Prostate gland (tissue), 2 donors: ENCODE measurements at regions not wholly inside any gene's neighbourhood (a gene's known extent, or its start where the extent isn't known, plus 50 kb on each side); places are given as distances from the start of the nearest gene placed in this dataset.
"Not testable (repeated sequence)": the region's sequence is repeated elsewhere in the genome, so short reads cannot be mapped to it uniquely, and the experiment has no call there.

Experiments used
- DNase-seq: peaks from one replicate; pipeline ENCODE4 v3.0.0-alpha.2; 2019; ENCODE audit warnings: low spot score
- H3K27ac ChIP-seq, 2 donors: fragments of 200-600 bp; sonication (generic); 2 replicates each; pipeline ENCODE4 v1.5.1; 2017 to 2019
- H3K27me3 ChIP-seq: fragments of 200-600 bp; sonication (generic); replicated peaks from 2 replicates; pipeline ENCODE4 v1.5.1; 2019; ENCODE audit not compliant: insufficient read depth
- H3K36me3 ChIP-seq, 2 donors: fragments of 200-600 bp; sonication (generic); 1 replicate in 1 of 2; 2 replicates in 1 of 2; pipeline versions ENCODE4 v1.5.1 to v1.8.1; 2017 to 2019
- H3K4me1 ChIP-seq: fragments of 200-600 bp; sonication (generic); replicated peaks from 2 replicates; pipeline ENCODE4 v1.5.1; 2019
- H3K4me3 ChIP-seq, 2 donors: fragments of 200-600 bp; sonication (generic); 2 replicates each; pipeline ENCODE4 v1.5.1; 2017 to 2019
- H3K9me3 ChIP-seq: fragments of 200-600 bp; sonication (generic); 2 replicates; pipeline ENCODE4 v1.5.1; 2017
- CTCF ChIP-seq, 4 experiments: fragments of 200-600 bp in 2 of 4; fragments of 450-650 bp in 2 of 4; sonication (generic) in 2 of 4; IDR thresholded peaks; 1 replicate in 3 of 4; 2 replicates in 1 of 4; pipeline ENCODE4 v1.5.1; 2016 to 2019; ENCODE audit warnings: antibody characterized with exemption in 4 of 4, mild to moderate bottlenecking in 2 of 4, moderate library complexity in 2 of 4
- POLR2A ChIP-seq: fragments of 450-650 bp; IDR thresholded peaks from one replicate; pipeline ENCODE4 v1.6.1; 2016; ENCODE audit warnings: antibody characterized with exemption, mild to moderate bottlenecking
- POLR2AphosphoS5 ChIP-seq: sonication (generic); formaldehyde crosslinking; IDR thresholded peaks from one replicate; pipeline ENCODE4 v1.6.1; 2017; ENCODE audit warnings: antibody characterized with exemption
- WGBS: methylation state at CpG from one replicate; pipeline ENCODE4 v1.1.5; 2018; 5-methylcytosine and 5-hydroxymethylcytosine counted together
- intact Hi-C: fragments of 100-400 bp; cut with DNase I; formaldehyde crosslinking; loops from one replicate; pipeline ENCODE4 v1.14.2; 2022

- no peak overlapping the region for H3K27ac ChIP-seq
- 88% methylated on average over 3 of the region's 3 CpGs for WGBS
- H3K4me1 ChIP-seq: no peaks in the 10 kb centered on the region
- no peaks in the 10 kb centered on the region for H3K9me3 ChIP-seq
- intact Hi-C loops: no loop called here
- no peak for DNase-seq
- no peak overlapping the region for H3K4me3 ChIP-seq
- H3K27me3 ChIP-seq: no peaks in the 10 kb centered on the region
- no peak for TF ChIP-seq CTCF (IDR thresholded peaks at IDR 0.05)
- TF ChIP-seq POLR2AphosphoS5: no peak
- H3K36me3 ChIP-seq: no peaks in the 10 kb centered on the region
These were observed 393.7 kb upstream of the MBL2 start for GRCh38 chr10:53166325-53166724.

GRCh38 chr10:53162856-53163255 is 390.3 kb upstream of the MBL2 start:
- no peak for DNase-seq
- H3K27ac ChIP-seq: no peak overlapping the region
- intact Hi-C loops: no loop called here
- no peak overlapping the region for H3K4me3 ChIP-seq
- no peaks in the 10 kb centered on the region for H3K9me3 ChIP-seq
- 43% methylated on average over 3 of the region's 3 CpGs for WGBS
- no peaks in the 10 kb centered on the region for H3K4me1 ChIP-seq
- no peaks in the 10 kb centered on the region for H3K27me3 ChIP-seq
- no peaks in the 10 kb centered on the region for H3K36me3 ChIP-seq
- TF ChIP-seq POLR2AphosphoS5 (no peak), CTCF (IDR thresholded peaks at IDR 0.05) (no peak), POLR2A (no peak)

- H3K4me3 ChIP-seq: no peak overlapping the region
- H3K4me1 ChIP-seq: no peaks in the 10 kb centered on the region
- no peak for TF ChIP-seq CTCF (IDR thresholded peaks at IDR 0.05)
- TF ChIP-seq POLR2AphosphoS5: no peak
- no peak for TF ChIP-seq POLR2A
- no peaks in the 10 kb centered on the region for H3K36me3 ChIP-seq
- H3K27me3 ChIP-seq: no peaks in the 10 kb centered on the region
- intact Hi-C loops: no loop called here
- H3K9me3 ChIP-seq: no peaks in the 10 kb centered on the region
- DNase-seq: no peak
- no peak overlapping the region for H3K27ac ChIP-seq
These were observed 388.6 kb upstream of the MBL2 start for GRCh38 chr10:53161231-53161630.

- H3K36me3 ChIP-seq, H3K27ac ChIP-seq, H3K4me3 ChIP-seq, H3K27me3 ChIP-seq, intact Hi-C loops, H3K4me1 ChIP-seq, DNase-seq, H3K9me3 ChIP-seq: not testable (repeated sequence)
- 62% methylated on average over 4 of the region's 4 CpGs for WGBS
These were observed 383.1 kb upstream of the MBL2 start for GRCh38 chr10:53155674-53156073.

GRCh38 chr10:53153831-53154230 is 381.2 kb upstream of the MBL2 start:
- Histone ChIP-seq H3K27me3 (no peaks in the 10 kb centered on the region), H3K27ac (no peak overlapping the region), H3K36me3 (no peaks in the 10 kb centered on the region), H3K9me3 (no peaks in the 10 kb centered on the region), H3K4me3 (no peak overlapping the region), H3K4me1 (no peaks in the 10 kb centered on the region)
- DNase-seq: no peak
- intact Hi-C loops: no loop called here
- 45% methylated on average over 1 of the region's 1 CpG for WGBS
- TF ChIP-seq POLR2A: no peak
- no peak for TF ChIP-seq CTCF (IDR thresholded peaks at IDR 0.05)
- TF ChIP-seq POLR2AphosphoS5: no peak

GRCh38 chr10:53140506-53140905 is 367.9 kb upstream of the MBL2 start:
- TF ChIP-seq POLR2AphosphoS5: no peak
- no peak for TF ChIP-seq POLR2A
- no peak for TF ChIP-seq CTCF (IDR thresholded peaks at IDR 0.05)
- Histone ChIP-seq H3K9me3 (no peaks in the 10 kb centered on the region), H3K4me3 (no peak overlapping the region), H3K27ac (no peak overlapping the region), H3K27me3 (no peaks in the 10 kb centered on the region), H3K36me3 (no peaks in the 10 kb centered on the region), H3K4me1 (no peaks in the 10 kb centered on the region)
- intact Hi-C loops: no loop called here
- WGBS: 89% methylated on average over 1 of the region's 1 CpG
- no peak for DNase-seq
